IMR-90 (cell line): ENCODE measurements at regions not wholly inside any gene's neighbourhood (a gene's known extent, or its start where the extent isn't known, plus 50 kb on each side); places are given as distances from the start of the nearest gene placed in this dataset.

Source experiments
- ATAC-seq: fragments of 200-7000 bp; cut with Tn5 transposase; 2 replicates; pipeline ENCODE4 v1.9.1; 2020; ENCODE audit warnings: low read depth, mild to moderate bottlenecking, moderate library complexity
- BruUV-seq: library from RNA; stranded (reverse); fragments of 400-500 nt; replicated peaks from 2 replicates; lab custom pipeline; 2021; lab: Mats Ljungman, UMichigan
- CTCF ChIA-PET: fragments of 300-600 bp; formaldehyde crosslinking; extraction: SDS; loops from one replicate; lab custom pipeline; 2021; ENCODE audit warnings: antibody characterized with exemption; lab: Yijun Ruan, JAX
- POLR2A ChIA-PET: fragments of 300-600 bp; sonication (Branson Sonifier 250); formaldehyde crosslinking; loops from one replicate; lab custom pipeline; 2022; ENCODE audit warnings: antibody characterized with exemption; ENCODE audit not compliant: unreplicated experiment; lab: Charles Lee
- DNase-seq: peaks from one replicate; pipeline ENCODE4 v3.0.0; 2013
- H2AFZ ChIP-seq: replicated peaks from 2 replicates; pipeline ENCODE3; 2013; ENCODE audit warnings: low read length, mild to moderate bottlenecking; ENCODE audit not compliant: poor library complexity
- H2AK5ac ChIP-seq: 2 replicates; pipeline ENCODE4 v1.6.1; 2013; ENCODE audit warnings: low read depth, low read length, inconsistent platforms
- H2AK9ac ChIP-seq: replicated peaks from 2 replicates; pipeline ENCODE3; 2013; ENCODE audit warnings: mild to moderate bottlenecking, low read depth, low read length, moderate library complexity; ENCODE audit not compliant: poor library complexity
- H2BK120ac ChIP-seq: 2 replicates; pipeline ENCODE4 v1.6.1; 2013; ENCODE audit warnings: low read depth, low read length, inconsistent platforms
- H2BK15ac ChIP-seq: 3 replicates; pipeline ENCODE4 v1.6.1; 2013; ENCODE audit warnings: low read depth, low read length, inconsistent platforms
- H2BK20ac ChIP-seq: 2 replicates; pipeline ENCODE4 v1.6.1; 2013; ENCODE audit warnings: low read depth, mild to moderate bottlenecking, inconsistent platforms, low read length, moderate library complexity
- H2BK5ac ChIP-seq: 2 replicates; pipeline ENCODE4 v1.6.1; 2013; ENCODE audit warnings: mild to moderate bottlenecking, low read depth, low read length, inconsistent platforms; ENCODE audit not compliant: poor library complexity, severe bottlenecking
- H3K14ac ChIP-seq: replicated peaks from 2 replicates; pipeline ENCODE4 v1.6.1; 2013; ENCODE audit warnings: low read depth, low read length, inconsistent platforms
- H3K18ac ChIP-seq: 2 replicates; pipeline ENCODE4 v1.6.1; 2013; ENCODE audit warnings: low read depth, low read length, control low read depth
- H3K23ac ChIP-seq: 2 replicates; pipeline ENCODE4 v1.6.1; 2013; ENCODE audit warnings: low read depth, low read length, inconsistent platforms
- H3K27ac ChIP-seq: 2 replicates; pipeline ENCODE4 v1.5.1; 2013; ENCODE audit warnings: mild to moderate bottlenecking, control low read depth, low read length; ENCODE audit not compliant: insufficient read depth
- H3K27me3 ChIP-seq: 2 replicates; pipeline ENCODE4 v1.6.1; 2013; ENCODE audit warnings: low read length; ENCODE audit not compliant: control insufficient read depth, insufficient read depth
- H3K36me3 ChIP-seq: 2 replicates; pipeline ENCODE4 v1.6.1; 2013; ENCODE audit warnings: low read length, mixed read lengths; ENCODE audit not compliant: control insufficient read depth, insufficient read depth
- H3K4ac ChIP-seq: 2 replicates; pipeline ENCODE4 v1.6.1; 2013; ENCODE audit warnings: low read depth, low read length, inconsistent platforms
- H3K4me1 ChIP-seq: 2 replicates; pipeline ENCODE4 v1.6.1; 2013; ENCODE audit warnings: low read length, mixed read lengths; ENCODE audit not compliant: control insufficient read depth, insufficient read depth
- H3K4me2 ChIP-seq: 2 replicates; pipeline ENCODE4 v1.6.1; 2013; ENCODE audit warnings: low read depth, mild to moderate bottlenecking, control low read depth, low read length, moderate library complexity
- H3K4me3 ChIP-seq: 2 replicates; pipeline ENCODE4 v1.5.1; 2013; ENCODE audit warnings: low read depth, mild to moderate bottlenecking, control low read depth, low read length, moderate library complexity; ENCODE audit not compliant: insufficient read depth
- H3K56ac ChIP-seq: 2 replicates; pipeline ENCODE4 v1.6.1; 2013; ENCODE audit warnings: low read length, inconsistent platforms; ENCODE audit not compliant: insufficient read depth; ENCODE audit errors: extremely low read depth
- H3K79me1 ChIP-seq, 2 experiments: 2 replicates each; pipeline ENCODE4 v1.6.1; 2013; ENCODE audit warnings: low read length in 2 of 2, inconsistent platforms in 1 of 2, low read depth in 1 of 2
- H3K9ac ChIP-seq: 2 replicates; pipeline ENCODE4 v1.6.1; 2013; ENCODE audit warnings: low read depth, low read length, control low read depth
- H3K9me1 ChIP-seq: 2 replicates; pipeline ENCODE4 v1.6.1; 2013; ENCODE audit warnings: low read length, inconsistent platforms; ENCODE audit not compliant: insufficient read depth
- H3K9me3 ChIP-seq: 2 replicates; pipeline ENCODE4 v1.6.1; 2013; ENCODE audit warnings: low read length; ENCODE audit not compliant: control insufficient read depth, insufficient read depth
- H4K20me1 ChIP-seq: 2 replicates; pipeline ENCODE4 v1.6.1; 2013; ENCODE audit warnings: low read length, inconsistent platforms; ENCODE audit not compliant: insufficient read depth
- H4K5ac ChIP-seq: 2 replicates; pipeline ENCODE4 v1.6.1; 2013; ENCODE audit warnings: mild to moderate bottlenecking, low read depth, low read length, control low read depth
- H4K8ac ChIP-seq, 2 experiments: 2 replicates each; pipeline ENCODE4 v1.6.1; 2013; ENCODE audit warnings: low read depth in 2 of 2, low read length in 2 of 2, control low read depth in 1 of 2, inconsistent platforms in 1 of 2
- H4K91ac ChIP-seq: 2 replicates; pipeline ENCODE4 v1.6.1; 2013; ENCODE audit warnings: low read depth, low read length, inconsistent platforms; ENCODE audit not compliant: insufficient read depth
- BHLHE40 ChIP-seq: fragments of 150-350 bp; IDR thresholded peaks from 2 replicates; pipeline ENCODE4 v1.6.1; 2016; ENCODE audit warnings: mild to moderate bottlenecking, low read depth, low read length
- FOS ChIP-seq: fragments of 150-350 bp; IDR thresholded peaks from 2 replicates; pipeline ENCODE4 v1.6.1; 2016; ENCODE audit warnings: low read depth, low read length
- MAFK ChIP-seq: IDR thresholded peaks from 2 replicates; pipeline ENCODE4 v1.6.1; 2012; ENCODE audit warnings: low read depth, low read length, improper control_type of control experiment
- MXI1 ChIP-seq: IDR thresholded peaks from 2 replicates; pipeline ENCODE4 v1.6.1; 2012; ENCODE audit warnings: low read depth, mild to moderate bottlenecking, low read length, moderate library complexity, borderline replicate concordance
- RAD21 ChIP-seq: IDR thresholded peaks from 2 replicates; pipeline ENCODE4 v1.6.1; 2012; ENCODE audit warnings: low read length, improper control_type of control experiment
- RCOR1 ChIP-seq: IDR thresholded peaks from 2 replicates; pipeline ENCODE4 v1.6.1; 2012; ENCODE audit warnings: mild to moderate bottlenecking, low read length, improper control_type of control experiment; ENCODE audit not compliant: insufficient replicate concordance
- USF2 ChIP-seq: fragments of 150-350 bp; IDR thresholded peaks from 2 replicates; pipeline ENCODE4 v1.6.1; 2017; ENCODE audit warnings: mild to moderate bottlenecking, antibody characterized with exemption, low read length, low read depth
- WGBS, 2 experiments: methylation state at CpG; one replicate each; pipeline versions ENCODE4 v1.1.5 to v1.1.7; 2013; ENCODE audit warnings: missing lambda C conversion rate in 2 of 2; ENCODE audit not compliant: insufficient read length in 1 of 2; ENCODE audit errors: extremely low coverage in 2 of 2; 5-methylcytosine and 5-hydroxymethylcytosine counted together
- dilution Hi-C: fragments of 300-500 bp; cut with HindIII; formaldehyde crosslinking; loops from one replicate; pipeline ENCODE4 v1.14.3; 2018; ENCODE audit warnings: low sequenced_read_pairs; ENCODE audit not compliant: unreplicated experiment
- in situ Hi-C: fragments of 300-500 bp; cut with MboI; formaldehyde crosslinking; loops from 3 replicates; pipeline ENCODE4 v1.14.3; 2019; ENCODE audit warnings: low sequenced_read_pairs, inconsistent platforms, mixed read lengths
- intact Hi-C: fragments of 100-400 bp; cut with micrococcal nuclease; formaldehyde crosslinking; loops from 2 replicates; pipeline ENCODE4 v1.10.0; 2022

- Histone ChIP-seq H2AK9ac (no peak overlapping the region), H4K5ac (no peak overlapping the region), H3K56ac (no peak overlapping the region), H3K27ac (no peak overlapping the region), H3K23ac (no peak overlapping the region), H4K20me1 (no peaks in the 10 kb centered on the region), H3K4ac (no peak overlapping the region), H3K14ac (no peak overlapping the region), H3K18ac (no peak overlapping the region), H2BK120ac (no peak overlapping the region), H3K4me2 (no peak overlapping the region), H2BK20ac (no peak overlapping the region), H4K8ac (no peak overlapping the region), H3K4me3 (no peak overlapping the region), H3K9ac (no peak overlapping the region), H2BK5ac (no peak overlapping the region), H3K36me3 (no peaks in the 10 kb centered on the region), H4K91ac (no peak overlapping the region), H3K79me1 (no peaks in the 10 kb centered on the region), H2AK5ac (no peak overlapping the region), H3K9me1 (no peaks in the 10 kb centered on the region), H2BK15ac (no peak overlapping the region), H3K4me1 (no peaks in the 10 kb centered on the region), H2AFZ (no peak overlapping the region), H3K27me3 (no peaks in the 10 kb centered on the region), H3K9me3 (no peaks in the 10 kb centered on the region)
- ATAC-seq (no peak), DNase-seq (no peak)
- BruUV-seq: no TSS peak
- TF ChIP-seq RCOR1 (no peak), USF2 (no peak), MXI1 (no peak), RAD21 (no peak), FOS (no peak), MAFK (no peak), BHLHE40 (no peak)
- WGBS, 2 experiments: 50% methylated on average over 1 of the region's 4 CpGs; no CpG with 5 or more reads in 1 of the 2 experiments
- CTCF ChIA-PET: interaction anchor here (1.0 kb wide), 1 partner anchor 9 kb away, joined by 3 read pairs; no protein-coding TSS in a partner anchor
- POLR2A ChIA-PET: interaction anchor here (0.6 kb wide), 1 partner anchor 11 kb away, joined by 3 read pairs; no protein-coding TSS in a partner anchor
- dilution Hi-C loops (no loop called here), in situ Hi-C loops (no loop called here), intact Hi-C loops (no loop called here)
These were observed 199.5 kb upstream of the TBL1XR1 start for GRCh38 chr3:177396733-177397132.
